ENCODE measurements at regions not wholly inside any gene's neighbourhood (a gene's known extent, or its start where the extent isn't known, plus 50 kb on each side); places are given as distances from the start of the nearest gene placed in this dataset.

DNA sequence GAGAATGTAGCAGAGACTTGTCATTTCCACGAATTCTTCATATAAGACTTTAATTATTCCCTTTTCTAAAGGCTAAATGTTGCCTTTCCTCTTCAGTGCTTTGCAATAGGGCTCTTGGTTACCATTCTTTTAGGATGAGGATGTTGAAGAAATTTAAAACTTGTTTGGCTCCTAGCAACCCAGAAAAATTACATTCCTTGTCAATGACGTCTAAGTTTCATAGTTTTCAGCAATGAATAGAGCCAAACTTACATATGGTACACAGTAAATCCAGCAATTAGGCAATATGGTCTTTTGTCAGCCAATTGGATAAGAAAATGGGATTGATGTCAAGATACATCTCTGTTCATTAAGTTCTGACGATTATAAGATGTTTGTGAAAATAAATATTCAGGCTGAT lies 1639.6 kb upstream of the PCDH10 start:
- Histone ChIP-seq H3K4me3 (ENCODE audit: low read depth, low read length) (no peak overlapping the region), H3K27me3 (ENCODE audit: control insufficient read depth, insufficient read depth, low read length) (no peaks in the 10 kb centered on the region), H3K36me3 (ENCODE audit: control insufficient read depth, insufficient read depth, low read length) (no peaks in the 10 kb centered on the region)
- no peak for FAIRE-seq
- peak; percentile 4 for DNase-seq (ENCODE audit: low read depth)
- TF ChIP-seq, protein P1, sequence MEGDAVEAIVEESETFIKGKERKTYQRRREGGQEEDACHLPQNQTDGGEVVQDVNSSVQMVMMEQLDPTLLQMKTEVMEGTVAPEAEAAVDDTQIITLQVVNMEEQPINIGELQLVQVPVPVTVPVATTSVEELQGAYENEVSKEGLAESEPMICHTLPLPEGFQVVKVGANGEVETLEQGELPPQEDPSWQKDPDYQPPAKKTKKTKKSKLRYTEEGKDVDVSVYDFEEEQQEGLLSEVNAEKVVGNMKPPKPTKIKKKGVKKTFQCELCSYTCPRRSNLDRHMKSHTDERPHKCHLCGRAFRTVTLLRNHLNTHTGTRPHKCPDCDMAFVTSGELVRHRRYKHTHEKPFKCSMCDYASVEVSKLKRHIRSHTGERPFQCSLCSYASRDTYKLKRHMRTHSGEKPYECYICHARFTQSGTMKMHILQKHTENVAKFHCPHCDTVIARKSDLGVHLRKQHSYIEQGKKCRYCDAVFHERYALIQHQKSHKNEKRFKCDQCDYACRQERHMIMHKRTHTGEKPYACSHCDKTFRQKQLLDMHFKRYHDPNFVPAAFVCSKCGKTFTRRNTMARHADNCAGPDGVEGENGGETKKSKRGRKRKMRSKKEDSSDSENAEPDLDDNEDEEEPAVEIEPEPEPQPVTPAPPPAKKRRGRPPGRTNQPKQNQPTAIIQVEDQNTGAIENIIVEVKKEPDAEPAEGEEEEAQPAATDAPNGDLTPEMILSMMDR (IDR thresholded peaks at IDR 0.05; ENCODE audit: insufficient read depth, low read length, severe bottlenecking): no peak

DNA sequence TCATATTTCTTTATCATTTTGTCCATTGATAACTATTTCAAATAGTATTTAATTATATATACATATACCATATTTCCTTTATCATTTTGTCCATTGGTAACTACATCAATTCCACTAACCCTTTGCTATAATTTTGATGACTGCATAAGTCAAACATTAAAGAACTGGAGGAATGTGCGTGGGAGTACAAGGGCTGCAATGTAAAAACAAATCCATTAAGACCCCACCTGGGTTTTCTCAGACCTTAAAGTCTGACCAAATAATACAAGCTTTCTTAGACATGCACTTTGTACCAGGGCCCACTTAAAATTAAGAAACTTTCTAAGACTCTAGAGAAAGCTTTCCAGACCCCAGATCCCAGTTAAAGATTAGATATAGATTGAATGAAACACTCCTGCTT lies 1622.4 kb upstream of the PCDH10 start:
- H3K4me3 ChIP-seq (ENCODE audit: low read depth, low read length): no peak overlapping the region

DNA sequence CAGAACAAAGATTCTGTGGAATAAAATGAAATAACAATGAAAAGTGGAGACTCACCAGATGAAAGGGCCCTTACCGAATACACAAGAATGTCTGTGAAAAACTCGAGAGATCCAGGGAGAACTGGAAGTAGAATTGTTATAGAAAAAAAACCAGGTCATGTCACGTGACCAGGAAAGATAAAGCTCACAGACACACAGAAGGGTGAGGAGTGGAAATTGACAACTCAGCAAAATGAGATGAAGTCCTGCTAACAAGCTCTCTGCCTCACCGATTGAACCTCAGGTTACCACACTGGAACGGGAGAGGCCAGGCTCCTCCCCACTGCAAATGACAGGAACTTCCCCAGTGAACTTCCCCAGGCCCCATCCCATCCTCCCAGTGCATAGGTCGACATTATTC lies 1618.0 kb upstream of the PCDH10 start:
- DNase-seq (ENCODE audit: low read depth): no peak
- Histone ChIP-seq H3K36me3 (ENCODE audit: control insufficient read depth, insufficient read depth, low read length) (no peaks in the 10 kb centered on the region), H3K27me3 (ENCODE audit: control insufficient read depth, insufficient read depth, low read length) (no peaks in the 10 kb centered on the region), H3K4me3 (ENCODE audit: low read depth, low read length) (no peak overlapping the region)
- peak; percentile 50 for FAIRE-seq
- TF ChIP-seq, protein P1 (IDR thresholded peaks at IDR 0.05; ENCODE audit: insufficient read depth, low read length, severe bottlenecking): no peak

More for the DNA sequence above, 1622.4 kb upstream of the PCDH10 start:
- no peak for DNase-seq (ENCODE audit: low read depth)
- TF ChIP-seq, protein P1 (IDR thresholded peaks at IDR 0.05; ENCODE audit: insufficient read depth, low read length, severe bottlenecking): no peak
- Histone ChIP-seq H3K36me3 (ENCODE audit: control insufficient read depth, insufficient read depth, low read length) (no peaks in the 10 kb centered on the region), H3K27me3 (ENCODE audit: control insufficient read depth, insufficient read depth, low read length) (no peaks in the 10 kb centered on the region)
- FAIRE-seq: no peak

DNA sequence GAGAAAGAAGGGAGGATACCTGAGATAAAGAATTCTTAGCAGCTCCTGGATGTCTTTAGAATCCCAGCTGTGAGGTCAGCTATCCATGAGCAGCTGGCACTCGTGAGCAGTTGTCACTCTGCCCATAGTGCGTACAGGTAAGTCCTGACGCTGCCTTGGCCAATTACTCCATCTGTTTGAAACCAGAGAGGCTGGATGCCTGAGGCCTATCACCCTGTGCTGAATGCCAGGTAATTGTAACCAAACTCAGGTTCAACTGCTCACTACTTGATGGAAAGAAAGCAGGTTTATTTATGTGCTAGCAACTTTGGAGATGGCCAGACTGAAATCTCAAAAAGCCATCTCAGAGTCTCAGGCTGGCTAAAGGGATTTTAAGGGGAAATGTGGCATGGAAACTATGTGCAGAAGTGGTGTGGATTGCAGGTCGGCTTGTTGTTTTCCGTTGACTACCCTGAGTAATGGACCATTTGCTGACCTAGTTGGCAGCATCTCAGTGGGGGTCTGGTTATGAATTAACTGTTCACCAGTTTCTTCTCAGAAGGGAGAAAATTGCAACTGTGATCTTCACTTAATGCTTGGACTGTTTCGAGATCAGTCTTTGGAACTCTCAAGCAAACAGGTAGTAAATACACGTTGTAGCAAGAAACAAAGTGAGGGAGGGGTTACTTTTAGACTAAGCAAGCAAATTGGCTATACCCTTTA lies 1614.0 kb upstream of the PCDH10 start:
- Histone ChIP-seq H3K36me3 (ENCODE audit: control insufficient read depth, insufficient read depth, low read length) (no peaks in the 10 kb centered on the region), H3K27me3 (ENCODE audit: control insufficient read depth, insufficient read depth, low read length) (no peaks in the 10 kb centered on the region), H3K4me3 (ENCODE audit: low read depth, low read length) (no peak overlapping the region)
- TF ChIP-seq, protein P1 (IDR thresholded peaks at IDR 0.05; ENCODE audit: insufficient read depth, low read length, severe bottlenecking): no peak
- DNase-seq (ENCODE audit: low read depth) (no peak), FAIRE-seq (no peak)

DNA sequence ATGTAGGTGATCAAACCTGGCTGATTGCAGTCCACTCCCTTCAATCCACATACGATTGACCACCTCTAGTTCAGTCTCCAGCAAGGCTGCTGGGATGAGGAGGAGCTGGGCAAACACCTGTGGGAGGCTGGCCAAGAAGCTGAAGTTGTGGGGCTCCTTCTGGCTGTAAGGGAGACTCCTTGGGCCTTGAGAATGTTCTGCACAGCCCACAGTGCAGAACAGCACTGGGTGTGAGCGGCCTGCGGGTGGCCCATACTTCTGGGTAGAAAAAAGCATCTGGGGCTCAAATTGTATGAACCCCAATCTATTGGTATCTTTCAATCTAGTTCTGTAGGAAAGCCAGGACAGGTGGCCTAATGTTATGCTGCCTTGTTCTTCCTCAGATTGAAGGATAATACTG lies 1608.8 kb upstream of the PCDH10 start:
- H3K27me3 ChIP-seq (ENCODE audit: control insufficient read depth, insufficient read depth, low read length): no peaks in the 10 kb centered on the region
- H3K36me3 ChIP-seq (ENCODE audit: control insufficient read depth, insufficient read depth, low read length): no peaks in the 10 kb centered on the region
- H3K4me3 ChIP-seq (ENCODE audit: low read depth, low read length): no peak overlapping the region
- TF ChIP-seq, protein P1 (IDR thresholded peaks at IDR 0.05; ENCODE audit: insufficient read depth, low read length, severe bottlenecking): no peak
- FAIRE-seq (no peak), DNase-seq (ENCODE audit: low read depth) (no peak)

DNA sequence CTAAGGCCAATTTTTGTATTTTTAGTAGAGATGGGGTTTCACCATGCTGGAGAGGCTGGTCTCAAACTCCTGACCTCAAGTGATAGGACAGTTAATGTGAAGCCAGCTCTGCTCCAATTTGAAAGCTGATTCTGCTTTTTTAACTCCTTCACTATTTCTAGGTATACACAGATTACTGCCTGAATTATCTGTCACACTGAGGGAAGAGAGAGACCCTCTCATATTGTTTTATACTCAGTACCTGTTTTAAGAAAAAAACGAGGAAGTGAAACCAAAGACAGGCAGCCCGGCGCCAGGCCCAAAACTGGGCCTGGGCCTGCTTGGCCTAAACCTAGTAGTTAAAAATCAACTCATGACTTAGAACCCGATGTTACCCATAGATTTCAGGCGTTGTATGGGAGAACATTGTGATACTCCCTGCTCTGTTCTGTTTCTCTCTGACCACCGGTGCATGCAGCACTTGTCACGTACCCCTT lies 1601.5 kb upstream of the PCDH10 start:
- H3K36me3 ChIP-seq (ENCODE audit: control insufficient read depth, insufficient read depth, low read length): no peaks in the 10 kb centered on the region
- H3K27me3 ChIP-seq (ENCODE audit: control insufficient read depth, insufficient read depth, low read length): no peaks in the 10 kb centered on the region
- TF ChIP-seq, protein P1 (IDR thresholded peaks at IDR 0.05; ENCODE audit: insufficient read depth, low read length, severe bottlenecking): no peak
- H3K4me3 ChIP-seq (ENCODE audit: low read depth, low read length): no peak overlapping the region
- FAIRE-seq (no peak), DNase-seq (ENCODE audit: low read depth) (no peak)
